ENCODE measurements at regions not wholly inside any gene's neighbourhood (a gene's known extent, or its start where the extent isn't known, plus 50 kb on each side); places are given as distances from the start of the nearest gene placed in this dataset.
A peak's percentile ranks its signal among the peaks of the same experiment; 100 is the strongest.

DNA sequence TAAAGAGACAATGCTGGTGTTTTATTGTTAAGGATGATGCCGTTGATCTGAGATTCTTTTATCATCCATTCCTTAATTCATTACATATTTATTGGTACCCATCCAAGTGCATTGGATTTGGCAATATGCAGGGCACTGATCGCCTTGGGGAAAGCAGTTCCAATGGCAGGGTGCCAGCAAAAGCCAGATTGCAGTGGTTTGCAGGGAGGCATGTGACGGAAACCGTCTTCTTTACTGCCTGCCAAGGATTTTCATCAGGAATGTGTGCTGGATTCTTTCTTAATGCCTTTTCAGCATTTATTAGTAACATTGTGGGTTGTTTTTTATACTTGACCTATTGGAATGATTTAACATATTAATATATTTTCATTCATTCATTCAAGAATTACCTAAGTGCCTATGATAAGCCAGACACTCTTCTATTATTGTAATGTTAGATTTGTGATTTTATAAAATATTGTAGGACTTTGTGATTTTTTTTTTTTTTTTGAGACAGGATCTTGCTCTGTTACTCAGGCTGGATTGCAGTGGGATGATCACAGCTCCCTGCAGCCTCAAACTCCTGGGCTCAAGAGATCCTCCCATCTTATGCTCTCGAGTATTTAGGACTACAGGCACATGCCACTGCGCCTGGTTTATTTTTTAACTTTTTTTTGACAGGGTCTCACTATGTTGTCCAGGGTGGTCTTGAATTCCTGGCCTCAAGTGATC lies 93.4 kb upstream of the TNRC6A start:
- TF ChIP-seq, protein P1, sequence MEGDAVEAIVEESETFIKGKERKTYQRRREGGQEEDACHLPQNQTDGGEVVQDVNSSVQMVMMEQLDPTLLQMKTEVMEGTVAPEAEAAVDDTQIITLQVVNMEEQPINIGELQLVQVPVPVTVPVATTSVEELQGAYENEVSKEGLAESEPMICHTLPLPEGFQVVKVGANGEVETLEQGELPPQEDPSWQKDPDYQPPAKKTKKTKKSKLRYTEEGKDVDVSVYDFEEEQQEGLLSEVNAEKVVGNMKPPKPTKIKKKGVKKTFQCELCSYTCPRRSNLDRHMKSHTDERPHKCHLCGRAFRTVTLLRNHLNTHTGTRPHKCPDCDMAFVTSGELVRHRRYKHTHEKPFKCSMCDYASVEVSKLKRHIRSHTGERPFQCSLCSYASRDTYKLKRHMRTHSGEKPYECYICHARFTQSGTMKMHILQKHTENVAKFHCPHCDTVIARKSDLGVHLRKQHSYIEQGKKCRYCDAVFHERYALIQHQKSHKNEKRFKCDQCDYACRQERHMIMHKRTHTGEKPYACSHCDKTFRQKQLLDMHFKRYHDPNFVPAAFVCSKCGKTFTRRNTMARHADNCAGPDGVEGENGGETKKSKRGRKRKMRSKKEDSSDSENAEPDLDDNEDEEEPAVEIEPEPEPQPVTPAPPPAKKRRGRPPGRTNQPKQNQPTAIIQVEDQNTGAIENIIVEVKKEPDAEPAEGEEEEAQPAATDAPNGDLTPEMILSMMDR (IDR thresholded peaks at IDR 0.05): no peak
- TF ChIP-seq NR3C1 (IDR thresholded peaks at IDR 0.05) (no peak), BHLHE40 (IDR thresholded peaks at IDR 0.05; ENCODE audit: low read depth, low read length) (no peak), CBX8 (IDR thresholded peaks at IDR 0.05) (no peak), CHD4 (IDR thresholded peaks at IDR 0.05; ENCODE audit: borderline replicate concordance) (no peak), ESRRA (IDR thresholded peaks at IDR 0.05; ENCODE audit: borderline replicate concordance, low read length) (no peak), BCL3 (IDR thresholded peaks at IDR 0.05) (peak; percentile 66; the same call in 1 of the 3 replicates), MYC (IDR thresholded peaks at IDR 0.05; ENCODE audit: borderline replicate concordance, low read length) (no peak), SREBF2 (IDR thresholded peaks at IDR 0.05) (no peak), RNF2 (IDR thresholded peaks at IDR 0.05; ENCODE audit: borderline replicate concordance, low read depth) (no peak)
- TF ChIP-seq, protein P2, sequence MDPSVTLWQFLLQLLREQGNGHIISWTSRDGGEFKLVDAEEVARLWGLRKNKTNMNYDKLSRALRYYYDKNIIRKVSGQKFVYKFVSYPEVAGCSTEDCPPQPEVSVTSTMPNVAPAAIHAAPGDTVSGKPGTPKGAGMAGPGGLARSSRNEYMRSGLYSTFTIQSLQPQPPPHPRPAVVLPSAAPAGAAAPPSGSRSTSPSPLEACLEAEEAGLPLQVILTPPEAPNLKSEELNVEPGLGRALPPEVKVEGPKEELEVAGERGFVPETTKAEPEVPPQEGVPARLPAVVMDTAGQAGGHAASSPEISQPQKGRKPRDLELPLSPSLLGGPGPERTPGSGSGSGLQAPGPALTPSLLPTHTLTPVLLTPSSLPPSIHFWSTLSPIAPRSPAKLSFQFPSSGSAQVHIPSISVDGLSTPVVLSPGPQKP (IDR thresholded peaks at IDR 0.05; ENCODE audit: low read depth, low read length): no peak
